Subcutaneous abdominal adipose tissue (tissue), 5 donors: ENCODE measurements at regions not wholly inside any gene's neighbourhood (a gene's known extent, or its start where the extent isn't known, plus 50 kb on each side); places are given as distances from the start of the nearest gene placed in this dataset.
"Not testable (repeated sequence)": the region's sequence is repeated elsewhere in the genome, so short reads cannot be mapped to it uniquely, and the experiment has no call there.

Source experiments
- H3K27ac ChIP-seq: one replicate; pipeline ENCODE4 v1.7.0; 2013; ENCODE audit warnings: low read depth, mild to moderate bottlenecking, inconsistent platforms, low read length, moderate library complexity
- H3K27me3 ChIP-seq, 5 donors: one replicate each; pipeline ENCODE4 v1.7.0; 2013; ENCODE audit warnings: low read length in 5 of 5, inconsistent platforms in 1 of 5; ENCODE audit not compliant: control insufficient read depth in 5 of 5, insufficient read depth in 4 of 5
- H3K36me3 ChIP-seq, 5 donors: one replicate each; pipeline ENCODE4 v1.7.0; 2013; ENCODE audit warnings: low read length in 5 of 5; ENCODE audit not compliant: control insufficient read depth in 5 of 5, insufficient read depth in 5 of 5
- H3K4me1 ChIP-seq, 5 donors: one replicate each; pipeline ENCODE4 v1.7.0; 2013; ENCODE audit warnings: low read length in 5 of 5, mild to moderate bottlenecking in 3 of 5, moderate library complexity in 1 of 5; ENCODE audit not compliant: control insufficient read depth in 5 of 5, insufficient read depth in 5 of 5
- H3K4me3 ChIP-seq, 5 donors: one replicate each; pipeline ENCODE4 v1.7.0; 2013; ENCODE audit warnings: low read length in 5 of 5, low read depth in 1 of 5
- H3K9ac ChIP-seq, 5 donors: one replicate each; pipeline ENCODE4 v1.7.0; 2013; ENCODE audit warnings: low read length in 5 of 5, mild to moderate bottlenecking in 4 of 5, moderate library complexity in 3 of 5
- H3K9me3 ChIP-seq, 5 donors: one replicate each; pipeline ENCODE4 v1.7.0; 2013; ENCODE audit warnings: low read length in 5 of 5; ENCODE audit not compliant: control insufficient read depth in 5 of 5
- donor health status: healthy.
- donor health status: healthy.
- donor health status: healthy.
- donor health status: healthy.
- donor health status: healthy.

DNA sequence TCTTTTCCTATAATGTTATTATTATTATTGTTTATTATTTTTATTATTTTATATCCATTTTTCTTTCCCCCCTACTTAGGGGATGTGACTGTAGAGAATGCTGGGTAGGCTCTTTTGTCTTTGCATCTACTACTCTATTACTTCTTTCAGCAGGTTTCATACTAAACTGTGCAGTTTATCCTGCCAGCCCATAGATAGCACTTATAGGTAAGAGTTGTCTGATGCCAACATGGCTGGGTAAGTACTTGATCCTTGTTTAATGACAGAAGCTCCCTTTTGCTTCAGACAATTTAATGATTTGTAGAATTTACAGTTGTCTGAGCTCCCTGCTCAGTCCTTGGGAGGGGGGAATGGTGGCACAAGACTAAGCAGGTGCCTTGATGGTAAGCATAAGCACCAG, 262.9 kb upstream of the CDH2 start:
- Histone ChIP-seq H3K4me1 (no peaks in the 10 kb centered on the region), H3K9me3 (peaks cover 0 to 4% (median 0%) of the 10 kb centered on the region in 5 donors), H3K27me3 (no peaks in the 10 kb centered on the region), H3K4me3 (no peak overlapping the region), H3K36me3 (no peaks in the 10 kb centered on the region), H3K27ac (no peak overlapping the region), H3K9ac (no peak overlapping the region)

DNA sequence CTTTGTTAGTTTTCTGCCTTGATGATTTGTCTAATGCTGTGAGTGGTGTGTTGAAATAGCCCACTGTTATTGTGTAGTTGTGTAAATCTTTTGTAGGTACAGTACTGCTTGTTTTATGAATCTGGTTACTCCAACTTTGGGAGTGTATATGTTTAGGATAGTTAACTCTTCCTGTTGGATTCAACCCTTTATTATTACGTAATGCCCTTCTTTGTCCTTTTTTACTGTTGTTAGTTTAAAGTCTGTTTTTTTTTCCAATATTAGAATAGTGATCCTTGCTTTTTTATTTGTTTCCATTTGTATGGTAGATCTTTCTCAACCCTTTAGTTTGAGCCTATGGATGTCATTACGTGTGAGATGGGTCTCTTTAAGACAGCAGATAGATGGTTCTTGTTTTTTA, 261.5 kb upstream of the CDH2 start:
- no peaks in the 10 kb centered on the region for H3K36me3 ChIP-seq
- H3K27me3 ChIP-seq, result no peaks in the 10 kb centered on the region
- H3K4me3 ChIP-seq, result no peak overlapping the region
- peaks cover 0 to 4% (median 0%) of the 10 kb centered on the region in 5 donors for H3K9me3 ChIP-seq
- H3K4me1 ChIP-seq, result no peaks in the 10 kb centered on the region
- H3K9ac ChIP-seq, result no peak overlapping the region
- H3K27ac ChIP-seq, result no peak overlapping the region

DNA sequence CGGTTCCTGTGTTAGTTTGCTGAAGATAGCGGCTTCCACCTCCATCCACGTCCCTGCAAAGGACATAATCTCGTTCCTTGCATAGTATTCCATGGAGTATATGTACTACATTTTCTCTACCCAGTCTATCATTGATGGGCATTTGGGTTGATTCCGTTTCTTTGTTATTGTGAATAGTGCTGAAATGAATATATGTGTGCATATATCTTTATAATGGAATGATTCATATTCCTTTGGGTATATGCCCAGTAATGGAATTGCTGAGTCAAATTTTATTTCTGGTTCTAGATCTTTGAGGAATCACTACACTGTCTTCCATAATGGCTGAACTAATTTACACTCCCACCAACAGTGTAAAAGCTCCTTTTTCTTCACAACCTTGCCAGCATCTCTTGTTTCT, 255.4 kb upstream of the CDH2 start:
- peaks cover 0 to 3% (median 0%) of the 10 kb centered on the region in 5 donors for H3K9me3 ChIP-seq
- no peak overlapping the region for H3K4me3 ChIP-seq
- no peak overlapping the region for H3K9ac ChIP-seq
- H3K27ac ChIP-seq, result no peak overlapping the region
- no peaks in the 10 kb centered on the region for H3K36me3 ChIP-seq
- H3K27me3 ChIP-seq, result no peaks in the 10 kb centered on the region
- no peaks in the 10 kb centered on the region for H3K4me1 ChIP-seq

DNA sequence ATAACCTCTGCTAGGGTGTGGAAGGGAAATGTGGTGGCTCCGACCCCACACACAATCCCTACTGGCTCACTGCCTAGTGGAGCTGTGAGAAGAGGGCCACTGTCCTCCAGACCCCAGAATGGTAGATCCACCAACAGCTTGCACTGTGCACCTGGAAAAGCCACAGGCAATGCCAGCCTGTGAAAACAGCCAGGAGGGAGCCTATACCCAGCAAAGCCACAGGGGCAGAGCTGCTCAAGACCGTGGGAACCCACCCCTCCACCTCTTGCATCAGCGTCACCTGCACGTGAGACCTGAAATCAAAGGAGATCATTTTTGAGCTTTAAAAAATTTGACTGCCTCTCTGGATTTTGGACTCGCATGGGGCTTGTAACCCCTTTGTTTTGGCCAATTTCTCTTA, 249.0 kb upstream of the CDH2 start:
- no peak overlapping the region for H3K27ac ChIP-seq
- H3K9me3 ChIP-seq, result peaks cover 0 to 11% (median 3%) of the 10 kb centered on the region in 5 donors
- H3K4me3 ChIP-seq, result no peak overlapping the region
- no peaks in the 10 kb centered on the region for H3K36me3 ChIP-seq
- H3K4me1 ChIP-seq, result no peaks in the 10 kb centered on the region
- H3K9ac ChIP-seq, result no peak overlapping the region
- H3K27me3 ChIP-seq, result no peaks in the 10 kb centered on the region

DNA sequence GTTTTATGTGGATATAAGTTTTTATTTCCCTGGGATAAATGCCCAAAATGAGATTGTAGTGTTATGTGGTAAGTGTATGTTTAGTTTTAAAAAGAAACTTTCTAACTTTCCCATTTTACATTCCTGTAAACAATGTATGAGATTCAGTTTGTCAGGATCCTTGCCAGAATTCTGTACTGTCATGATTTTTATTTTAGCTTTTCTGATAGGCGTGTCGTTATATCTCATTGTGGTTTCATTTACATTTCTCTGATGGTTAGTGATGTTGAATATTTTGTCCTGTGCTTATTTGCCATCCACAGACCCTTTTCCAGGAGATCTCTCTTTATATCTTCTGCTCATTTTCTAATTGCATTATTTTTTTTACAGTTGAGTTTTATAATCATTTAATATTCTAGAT, 245.6 kb upstream of the CDH2 start:
- no peak overlapping the region for H3K4me3 ChIP-seq
- no peak overlapping the region for H3K27ac ChIP-seq
- no peaks in the 10 kb centered on the region for H3K27me3 ChIP-seq
- H3K9ac ChIP-seq, result no peak overlapping the region
- H3K36me3 ChIP-seq, result no peaks in the 10 kb centered on the region
- H3K4me1 ChIP-seq, result no peaks in the 10 kb centered on the region
- peaks cover 0 to 8% (median 0%) of the 10 kb centered on the region in 5 donors for H3K9me3 ChIP-seq

DNA sequence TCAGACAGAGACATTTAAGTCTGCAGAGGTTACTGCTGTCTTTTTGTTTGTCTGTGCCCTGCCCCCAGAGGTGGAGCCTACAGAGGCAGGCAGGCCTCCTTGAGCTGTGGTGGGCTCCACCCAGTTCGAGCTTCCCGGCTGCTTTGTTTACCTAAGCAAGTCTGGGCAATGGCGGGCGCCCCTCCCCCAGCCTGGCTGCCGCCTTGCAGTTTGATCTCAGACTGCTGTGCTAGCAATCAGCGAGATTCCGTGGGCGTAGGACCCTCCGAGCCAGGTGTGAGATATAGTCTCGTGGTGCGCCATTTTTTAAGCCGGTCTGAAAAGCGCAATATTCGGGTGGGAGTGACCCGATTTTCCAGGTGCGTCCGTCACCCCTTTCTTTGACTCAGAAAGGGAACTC, 245.0 kb upstream of the CDH2 start:
- H3K9ac ChIP-seq, H3K4me3 ChIP-seq, H3K4me1 ChIP-seq, H3K36me3 ChIP-seq, H3K27ac ChIP-seq, H3K27me3 ChIP-seq, H3K9me3 ChIP-seq: not testable (repeated sequence)

DNA sequence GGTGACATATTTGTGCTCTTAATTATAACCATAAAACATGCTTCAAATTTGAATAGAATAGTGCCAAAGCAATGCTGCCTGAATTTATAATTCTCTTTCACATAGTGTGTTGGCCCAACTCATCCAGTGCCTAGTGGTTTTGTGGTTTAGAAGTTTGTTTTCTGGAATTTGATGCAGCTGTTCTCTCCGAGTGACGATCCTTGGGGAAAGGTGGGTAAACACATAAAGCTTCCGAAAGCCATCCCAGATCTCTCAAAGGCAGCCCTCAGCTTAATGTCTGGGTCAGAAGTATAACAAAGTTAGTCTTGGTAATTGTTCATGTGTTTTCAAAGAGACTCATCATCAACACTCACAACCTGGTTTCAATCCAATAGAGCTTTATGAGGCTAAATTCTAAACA, 235.6 kb upstream of the CDH2 start:
- no peak overlapping the region for H3K27ac ChIP-seq
- H3K27me3 ChIP-seq, result no peaks in the 10 kb centered on the region
- H3K36me3 ChIP-seq, result no peaks in the 10 kb centered on the region
- no peaks in the 10 kb centered on the region for H3K4me1 ChIP-seq
- H3K9me3 ChIP-seq, result peaks cover 0 to 2% (median 0%) of the 10 kb centered on the region in 5 donors
- H3K9ac ChIP-seq, result no peak overlapping the region
- no peak overlapping the region for H3K4me3 ChIP-seq

DNA sequence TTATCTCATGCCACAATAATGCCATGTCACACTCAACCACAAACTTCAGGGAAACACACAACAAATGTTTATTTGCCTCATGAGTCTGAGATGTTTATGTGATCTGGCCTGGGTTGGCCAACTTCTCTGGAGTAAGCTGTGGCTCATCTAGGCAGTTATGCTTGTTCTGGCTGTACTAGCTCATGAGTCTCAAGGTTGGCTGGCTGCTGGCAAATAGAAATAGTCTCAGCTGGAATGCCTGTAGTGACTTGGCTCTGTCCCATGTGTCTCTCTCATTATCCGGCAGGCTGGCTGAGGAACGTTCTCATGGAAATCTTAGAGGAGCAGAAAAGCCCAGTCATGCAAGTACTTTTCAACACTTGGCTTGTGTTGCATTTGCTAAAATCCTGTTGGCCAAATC, 234.9 kb upstream of the CDH2 start:
- no peaks in the 10 kb centered on the region for H3K27me3 ChIP-seq
- H3K4me3 ChIP-seq, result no peak overlapping the region
- H3K27ac ChIP-seq, result no peak overlapping the region
- H3K36me3 ChIP-seq, result no peaks in the 10 kb centered on the region
- no peaks in the 10 kb centered on the region for H3K4me1 ChIP-seq
- no peak overlapping the region for H3K9ac ChIP-seq
- peaks cover 0 to 2% (median 0%) of the 10 kb centered on the region in 5 donors for H3K9me3 ChIP-seq

DNA sequence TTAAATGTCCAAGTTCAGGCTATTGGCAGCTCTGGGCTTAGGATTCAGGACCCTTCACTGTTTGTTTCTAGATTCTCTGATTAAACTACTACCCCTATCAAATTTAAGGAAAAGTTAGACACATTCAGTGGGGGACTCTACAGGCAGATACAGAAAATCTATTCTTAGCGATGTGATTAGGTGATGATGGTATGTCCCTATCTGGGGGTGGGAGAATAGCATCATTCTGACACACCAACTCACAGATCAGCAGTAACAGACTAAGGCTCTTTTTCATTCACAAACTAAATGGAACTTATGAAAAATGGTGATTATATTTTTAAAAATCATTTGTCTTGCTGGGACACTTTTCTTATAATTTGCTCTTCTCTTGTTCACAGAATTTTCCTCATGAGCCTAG, 232.9 kb upstream of the CDH2 start:
- H3K9ac ChIP-seq, result no peak overlapping the region
- no peaks in the 10 kb centered on the region for H3K36me3 ChIP-seq
- H3K27ac ChIP-seq, result no peak overlapping the region
- H3K9me3 ChIP-seq, result peaks cover 0 to 2% (median 0%) of the 10 kb centered on the region in 5 donors
- H3K4me3 ChIP-seq, result no peak overlapping the region
- no peaks in the 10 kb centered on the region for H3K4me1 ChIP-seq
- no peaks in the 10 kb centered on the region for H3K27me3 ChIP-seq

DNA sequence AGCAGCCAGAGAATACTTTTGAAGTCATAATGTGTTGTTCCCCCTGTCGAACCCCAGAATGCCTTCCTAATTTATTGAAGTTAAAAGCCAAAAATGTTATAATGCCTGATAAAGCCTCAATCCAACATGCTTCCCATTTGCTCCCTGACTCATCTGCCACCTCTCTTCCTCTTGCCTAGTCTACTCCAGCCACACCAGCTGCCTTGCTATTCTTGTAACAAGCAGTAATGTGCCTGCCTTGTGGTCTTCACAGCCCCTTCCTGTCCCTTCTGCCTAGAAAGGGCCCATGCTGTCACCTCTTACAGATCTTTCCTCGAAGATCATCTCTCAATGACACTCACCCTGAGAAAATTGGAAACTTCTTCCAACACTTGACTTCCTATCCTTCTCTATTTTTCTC, 231.6 kb upstream of the CDH2 start:
- H3K4me3 ChIP-seq, result no peak overlapping the region
- H3K9ac ChIP-seq, result no peak overlapping the region
- H3K27ac ChIP-seq, result no peak overlapping the region
- H3K9me3 ChIP-seq, result no peaks in the 10 kb centered on the region
- H3K27me3 ChIP-seq, result no peaks in the 10 kb centered on the region
- H3K36me3 ChIP-seq, result no peaks in the 10 kb centered on the region
- H3K4me1 ChIP-seq, result no peaks in the 10 kb centered on the region

DNA sequence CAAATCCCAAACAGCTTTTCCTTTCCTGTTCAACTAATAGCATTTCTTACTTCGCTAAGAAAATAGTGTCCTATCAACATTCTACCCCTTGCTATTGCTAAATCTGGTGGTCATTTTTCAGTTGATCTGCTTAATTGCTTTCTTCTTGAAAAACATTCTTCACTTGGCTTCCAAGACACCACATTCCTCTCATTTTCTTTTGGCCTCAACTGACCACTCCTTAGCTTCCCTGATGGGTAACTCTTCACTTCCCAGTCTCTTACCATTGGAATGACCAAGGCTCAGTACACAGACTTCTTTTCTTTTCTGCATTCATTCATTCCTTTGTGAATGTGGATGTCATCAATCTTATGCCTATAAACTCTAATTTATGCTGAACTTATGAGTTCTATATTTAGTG, 230.8 kb upstream of the CDH2 start:
- Histone ChIP-seq H3K27ac (no peak overlapping the region), H3K27me3 (no peaks in the 10 kb centered on the region), H3K9me3 (no peaks in the 10 kb centered on the region), H3K4me1 (no peaks in the 10 kb centered on the region), H3K9ac (no peak overlapping the region), H3K4me3 (no peak overlapping the region), H3K36me3 (no peaks in the 10 kb centered on the region)
